ENCODE measurements at regions not wholly inside any gene's neighbourhood (a gene's known extent, or its start where the extent isn't known, plus 50 kb on each side); places are given as distances from the start of the nearest gene placed in this dataset.
"Not testable (repeated sequence)": the region's sequence is repeated elsewhere in the genome, so short reads cannot be mapped to it uniquely, and the experiment has no call there.

GRCh38 chr12:42010257-42010656 is 134.4 kb downstream of the GXYLT1 start:
- H3K36me3 ChIP-seq (ENCODE audit: control insufficient read depth in 1 of 2, insufficient read depth in 2 of 2, low read length in 2 of 2), result no peaks in the 10 kb centered on the region
- H3K4me1 ChIP-seq (ENCODE audit: control insufficient read depth in 1 of 2, insufficient read depth in 2 of 2, low read length in 2 of 2), result no peaks in the 10 kb centered on the region
- H3K9me3 ChIP-seq (ENCODE audit: control insufficient read depth in 1 of 2, low read length in 2 of 2), result no peaks in the 10 kb centered on the region
- no peak overlapping the region for H3K27ac ChIP-seq (ENCODE audit: low read length)
- H3K4me3 ChIP-seq (ENCODE audit: low read depth in 1 of 2, low read length in 2 of 2), result no peak overlapping the region
- H3K27me3 ChIP-seq (ENCODE audit: low read depth, low read length), result no peaks in the 10 kb centered on the region

- H3K27me3 ChIP-seq (ENCODE audit: low read depth, low read length), result no peaks in the 10 kb centered on the region
Observed at GRCh38 chr12:42008996-42009395, 135.7 kb downstream of the GXYLT1 start.

GRCh38 chr12:42003031-42003430 is 141.6 kb downstream of the GXYLT1 start:
- H3K9me3 ChIP-seq (ENCODE audit: control insufficient read depth in 1 of 2, low read length in 2 of 2), result no peaks in the 10 kb centered on the region
- H3K36me3 ChIP-seq (ENCODE audit: control insufficient read depth in 1 of 2, insufficient read depth in 2 of 2, low read length in 2 of 2), result no peaks in the 10 kb centered on the region
- no peak overlapping the region for H3K27ac ChIP-seq (ENCODE audit: low read length)
- no peaks in the 10 kb centered on the region for H3K4me1 ChIP-seq (ENCODE audit: control insufficient read depth in 1 of 2, insufficient read depth in 2 of 2, low read length in 2 of 2)
- no peaks in the 10 kb centered on the region for H3K27me3 ChIP-seq (ENCODE audit: low read depth, low read length)
- H3K4me3 ChIP-seq (ENCODE audit: low read depth in 1 of 2, low read length in 2 of 2), result no peak overlapping the region

More at GRCh38 chr12:42008996-42009395, 135.7 kb downstream of the GXYLT1 start:
- Histone ChIP-seq H3K4me1 (ENCODE audit: control insufficient read depth in 1 of 2, insufficient read depth in 2 of 2, low read length in 2 of 2) (no peaks in the 10 kb centered on the region), H3K36me3 (ENCODE audit: control insufficient read depth in 1 of 2, insufficient read depth in 2 of 2, low read length in 2 of 2) (no peaks in the 10 kb centered on the region), H3K9me3 (ENCODE audit: control insufficient read depth in 1 of 2, low read length in 2 of 2) (no peaks in the 10 kb centered on the region), H3K27ac (ENCODE audit: low read length) (no peak overlapping the region), H3K4me3 (ENCODE audit: low read depth in 1 of 2, low read length in 2 of 2) (no peak overlapping the region)

- H3K4me3 ChIP-seq (ENCODE audit: low read depth in 1 of 2, low read length in 2 of 2), result no peak overlapping the region
- H3K27me3 ChIP-seq (ENCODE audit: low read depth, low read length), result no peaks in the 10 kb centered on the region
- H3K4me1 ChIP-seq (ENCODE audit: control insufficient read depth in 1 of 2, insufficient read depth in 2 of 2, low read length in 2 of 2), result no peaks in the 10 kb centered on the region
- no peak overlapping the region for H3K27ac ChIP-seq (ENCODE audit: low read length)
- H3K36me3 ChIP-seq (ENCODE audit: control insufficient read depth in 1 of 2, insufficient read depth in 2 of 2, low read length in 2 of 2), result no peaks in the 10 kb centered on the region
- H3K9me3 ChIP-seq (ENCODE audit: control insufficient read depth in 1 of 2, low read length in 2 of 2), result no peaks in the 10 kb centered on the region
Observed at GRCh38 chr12:42002563-42002962, 142.1 kb downstream of the GXYLT1 start.

- Histone ChIP-seq H3K27ac (ENCODE audit: low read length) (no peak overlapping the region), H3K4me3 (ENCODE audit: low read depth in 1 of 2, low read length in 2 of 2) (no peak overlapping the region), H3K4me1 (ENCODE audit: control insufficient read depth in 1 of 2, insufficient read depth in 2 of 2, low read length in 2 of 2) (no peaks in the 10 kb centered on the region), H3K27me3 (ENCODE audit: low read depth, low read length) (no peaks in the 10 kb centered on the region), H3K9me3 (ENCODE audit: control insufficient read depth in 1 of 2, low read length in 2 of 2) (no peaks in the 10 kb centered on the region), H3K36me3 (ENCODE audit: control insufficient read depth in 1 of 2, insufficient read depth in 2 of 2, low read length in 2 of 2) (no peaks in the 10 kb centered on the region)
Observed at GRCh38 chr12:41998436-41998835, 146.2 kb downstream of the GXYLT1 start.

- Histone ChIP-seq H3K4me3 (ENCODE audit: low read depth in 1 of 2, low read length in 2 of 2) (no peak overlapping the region), H3K9me3 (ENCODE audit: control insufficient read depth in 1 of 2, low read length in 2 of 2) (peaks cover 0 to 5% of the 10 kb centered on the region in 2 donors), H3K27ac (ENCODE audit: low read length) (no peak overlapping the region), H3K36me3 (ENCODE audit: control insufficient read depth in 1 of 2, insufficient read depth in 2 of 2, low read length in 2 of 2) (no peaks in the 10 kb centered on the region), H3K4me1 (ENCODE audit: control insufficient read depth in 1 of 2, insufficient read depth in 2 of 2, low read length in 2 of 2) (no peaks in the 10 kb centered on the region), H3K27me3 (ENCODE audit: low read depth, low read length) (no peaks in the 10 kb centered on the region)
Observed at GRCh38 chr12:41993283-41993682, 151.4 kb downstream of the GXYLT1 start.

- peaks cover 0 to 5% of the 10 kb centered on the region in 2 donors for H3K9me3 ChIP-seq (ENCODE audit: control insufficient read depth in 1 of 2, low read length in 2 of 2)
- no peaks in the 10 kb centered on the region for H3K36me3 ChIP-seq (ENCODE audit: control insufficient read depth in 1 of 2, insufficient read depth in 2 of 2, low read length in 2 of 2)
- no peak overlapping the region for H3K4me3 ChIP-seq (ENCODE audit: low read depth in 1 of 2, low read length in 2 of 2)
- H3K27me3 ChIP-seq (ENCODE audit: low read depth, low read length), result no peaks in the 10 kb centered on the region
- no peak overlapping the region for H3K27ac ChIP-seq (ENCODE audit: low read length)
- no peaks in the 10 kb centered on the region for H3K4me1 ChIP-seq (ENCODE audit: control insufficient read depth in 1 of 2, insufficient read depth in 2 of 2, low read length in 2 of 2)
Observed at GRCh38 chr12:41992692-41993215, 151.9 kb downstream of the GXYLT1 start.

GRCh38 chr12:41992022-41992421 is 152.7 kb downstream of the GXYLT1 start:
- no peaks in the 10 kb centered on the region for H3K36me3 ChIP-seq (ENCODE audit: control insufficient read depth in 1 of 2, insufficient read depth in 2 of 2, low read length in 2 of 2)
- H3K27ac ChIP-seq (ENCODE audit: low read length), result no peak overlapping the region

GRCh38 chr12:41988715-41989114 is 156.0 kb downstream of the GXYLT1 start:
- Histone ChIP-seq H3K27me3 (ENCODE audit: low read depth, low read length) (no peaks in the 10 kb centered on the region), H3K27ac (ENCODE audit: low read length) (no peak overlapping the region)

More at GRCh38 chr12:41992022-41992421, 152.7 kb downstream of the GXYLT1 start:
- H3K9me3 ChIP-seq (ENCODE audit: control insufficient read depth in 1 of 2, low read length in 2 of 2), result peaks cover 0 to 5% of the 10 kb centered on the region in 2 donors
- H3K4me3 ChIP-seq (ENCODE audit: low read depth in 1 of 2, low read length in 2 of 2), result no peak overlapping the region
- H3K4me1 ChIP-seq (ENCODE audit: control insufficient read depth in 1 of 2, insufficient read depth in 2 of 2, low read length in 2 of 2), result no peaks in the 10 kb centered on the region
- H3K27me3 ChIP-seq (ENCODE audit: low read depth, low read length), result no peaks in the 10 kb centered on the region

GRCh38 chr12:41986513-41986912 is 158.2 kb downstream of the GXYLT1 start:
- H3K4me1 ChIP-seq (ENCODE audit: control insufficient read depth in 1 of 2, insufficient read depth in 2 of 2, low read length in 2 of 2), result not testable (repeated sequence)

More at GRCh38 chr12:41988715-41989114, 156.0 kb downstream of the GXYLT1 start:
- Histone ChIP-seq H3K4me1 (ENCODE audit: control insufficient read depth in 1 of 2, insufficient read depth in 2 of 2, low read length in 2 of 2) (no peaks in the 10 kb centered on the region), H3K9me3 (ENCODE audit: control insufficient read depth in 1 of 2, low read length in 2 of 2) (peaks cover 0 to 5% of the 10 kb centered on the region in 2 donors), H3K36me3 (ENCODE audit: control insufficient read depth in 1 of 2, insufficient read depth in 2 of 2, low read length in 2 of 2) (no peaks in the 10 kb centered on the region), H3K4me3 (ENCODE audit: low read depth in 1 of 2, low read length in 2 of 2) (no peak overlapping the region)

GRCh38 chr12:41983856-41984255 is 160.8 kb downstream of the GXYLT1 start:
- no peaks in the 10 kb centered on the region for H3K4me1 ChIP-seq (ENCODE audit: control insufficient read depth in 1 of 2, insufficient read depth in 2 of 2, low read length in 2 of 2)
- peaks cover 0 to 2% of the 10 kb centered on the region in 2 donors for H3K9me3 ChIP-seq (ENCODE audit: control insufficient read depth in 1 of 2, low read length in 2 of 2)
- no peak overlapping the region for H3K27ac ChIP-seq (ENCODE audit: low read length)
- H3K27me3 ChIP-seq (ENCODE audit: low read depth, low read length), result no peaks in the 10 kb centered on the region
- H3K4me3 ChIP-seq (ENCODE audit: low read depth in 1 of 2, low read length in 2 of 2), result no peak overlapping the region
- no peaks in the 10 kb centered on the region for H3K36me3 ChIP-seq (ENCODE audit: control insufficient read depth in 1 of 2, insufficient read depth in 2 of 2, low read length in 2 of 2)

More at GRCh38 chr12:41986513-41986912, 158.2 kb downstream of the GXYLT1 start:
- not testable (repeated sequence) for H3K4me3 ChIP-seq (ENCODE audit: low read depth in 1 of 2, low read length in 2 of 2); H3K27ac ChIP-seq (ENCODE audit: low read length); H3K27me3 ChIP-seq (ENCODE audit: low read depth, low read length); H3K36me3 ChIP-seq (ENCODE audit: control insufficient read depth in 1 of 2, insufficient read depth in 2 of 2, low read length in 2 of 2); H3K9me3 ChIP-seq (ENCODE audit: control insufficient read depth in 1 of 2, low read length in 2 of 2)

GRCh38 chr12:41983394-41983793 is 161.3 kb downstream of the GXYLT1 start:
- H3K4me3 ChIP-seq (ENCODE audit: low read depth in 1 of 2, low read length in 2 of 2), result no peak overlapping the region
- H3K27ac ChIP-seq (ENCODE audit: low read length), result no peak overlapping the region
- no peaks in the 10 kb centered on the region for H3K9me3 ChIP-seq (ENCODE audit: control insufficient read depth in 1 of 2, low read length in 2 of 2)
- H3K36me3 ChIP-seq (ENCODE audit: control insufficient read depth in 1 of 2, insufficient read depth in 2 of 2, low read length in 2 of 2), result no peaks in the 10 kb centered on the region
- no peaks in the 10 kb centered on the region for H3K27me3 ChIP-seq (ENCODE audit: low read depth, low read length)
- no peaks in the 10 kb centered on the region for H3K4me1 ChIP-seq (ENCODE audit: control insufficient read depth in 1 of 2, insufficient read depth in 2 of 2, low read length in 2 of 2)
